HEK293T (cell line): ENCODE measurements at regions not wholly inside any gene's neighbourhood (a gene's known extent, or its start where the extent isn't known, plus 50 kb on each side); places are given as distances from the start of the nearest gene placed in this dataset.

Experiments used
- ARNT ChIP-seq: fragments of 450-650 bp; IDR thresholded peaks from 2 replicates; pipeline ENCODE4 v1.6.1; 2017; ENCODE audit warnings: mild to moderate bottlenecking
- FOXA1 ChIP-seq: fragments of 450-650 bp; IDR thresholded peaks from 2 replicates; pipeline ENCODE4 v1.6.1; 2016; ENCODE audit warnings: mild to moderate bottlenecking
- FOXM1 ChIP-seq: fragments of 450-650 bp; IDR thresholded peaks from 2 replicates; pipeline ENCODE4 v1.6.1; 2017; ENCODE audit warnings: mild to moderate bottlenecking, borderline replicate concordance
- HDGF ChIP-seq: fragments of 450-650 bp; IDR thresholded peaks from 2 replicates; pipeline ENCODE4 v1.6.1; 2017; ENCODE audit warnings: antibody characterized with exemption, borderline replicate concordance
- SP1 ChIP-seq: fragments of 450-650 bp; IDR thresholded peaks from 2 replicates; pipeline ENCODE4 v1.6.1; 2017
- SUZ12 ChIP-seq: fragments of 450-650 bp; IDR thresholded peaks from 2 replicates; pipeline ENCODE4 v1.6.1; 2016; ENCODE audit warnings: mild to moderate bottlenecking
- TARDBP ChIP-seq: fragments of 450-650 bp; IDR thresholded peaks from 2 replicates; pipeline ENCODE4 v1.6.1; 2016
- ZNF384 ChIP-seq: fragments of 450-650 bp; IDR thresholded peaks from 2 replicates; pipeline ENCODE4 v1.6.1; 2016

- TF ChIP-seq FOXM1 (no peak), TARDBP (no peak), HDGF (no peak), FOXA1 (no peak), ARNT (no peak), SUZ12 (no peak), ZNF384 (no peak), SP1 (no peak)
These were observed 96.8 kb upstream of the DOCK9 start for GRCh38 chr13:99074693-99075092.
